HEK293T (cell line): ENCODE measurements at regions not wholly inside any gene's neighbourhood (a gene's known extent, or its start where the extent isn't known, plus 50 kb on each side); places are given as distances from the start of the nearest gene placed in this dataset.

Experiments
- CTCF ChIA-PET: fragments of 350-600 bp; formaldehyde crosslinking; extraction: SDS; loops from one replicate; lab custom pipeline; 2021; ENCODE audit warnings: antibody characterized with exemption, inconsistent platforms; lab: Yijun Ruan, JAX
- POLR2A ChIA-PET: fragments of 350-600 bp; formaldehyde crosslinking; extraction: SDS; loops from one replicate; lab custom pipeline; 2020; ENCODE audit warnings: antibody characterized with exemption, inconsistent platforms; lab: Yijun Ruan, JAX
- DNase-seq: peaks from one replicate; pipeline ENCODE4 v3.0.0; 2012; ENCODE audit warnings: mixed read lengths; ENCODE audit errors: extremely low spot score
- ARNT ChIP-seq: fragments of 450-650 bp; IDR thresholded peaks from 2 replicates; pipeline ENCODE4 v1.6.1; 2017; ENCODE audit warnings: mild to moderate bottlenecking
- BHLHE40 ChIP-seq: fragments of 450-650 bp; IDR thresholded peaks from 2 replicates; pipeline ENCODE4 v1.6.1; 2016; ENCODE audit warnings: mild to moderate bottlenecking, moderate library complexity, borderline replicate concordance
- CTBP1 ChIP-seq: fragments of 450-650 bp; IDR thresholded peaks from 2 replicates; pipeline ENCODE4 v1.6.1; 2016; ENCODE audit warnings: borderline replicate concordance
- ELF4 ChIP-seq: fragments of 450-650 bp; IDR thresholded peaks from 2 replicates; pipeline ENCODE4 v1.6.1; 2017; ENCODE audit warnings: antibody characterized with exemption
- FOXA1 ChIP-seq: fragments of 450-650 bp; IDR thresholded peaks from 2 replicates; pipeline ENCODE4 v1.6.1; 2016; ENCODE audit warnings: mild to moderate bottlenecking
- FOXK2 ChIP-seq: fragments of 450-650 bp; IDR thresholded peaks from 2 replicates; pipeline ENCODE4 v1.6.1; 2016; ENCODE audit warnings: mild to moderate bottlenecking
- FOXM1 ChIP-seq: fragments of 450-650 bp; IDR thresholded peaks from 2 replicates; pipeline ENCODE4 v1.6.1; 2017; ENCODE audit warnings: mild to moderate bottlenecking, borderline replicate concordance
- HDGF ChIP-seq: fragments of 450-650 bp; IDR thresholded peaks from 2 replicates; pipeline ENCODE4 v1.6.1; 2017; ENCODE audit warnings: antibody characterized with exemption, borderline replicate concordance
- L3MBTL2 ChIP-seq: fragments of 450-650 bp; conservative IDR thresholded peaks from 2 replicates; pipeline ENCODE4 v1.6.1; 2016; ENCODE audit warnings: mild to moderate bottlenecking
- LEF1 ChIP-seq: fragments of 450-650 bp; IDR thresholded peaks from 2 replicates; pipeline ENCODE4 v1.6.1; 2017; ENCODE audit warnings: mild to moderate bottlenecking, borderline replicate concordance
- NFRKB ChIP-seq: fragments of 450-650 bp; IDR thresholded peaks from 2 replicates; pipeline ENCODE4 v1.6.1; 2016; ENCODE audit warnings: mild to moderate bottlenecking, moderate library complexity
- SP1 ChIP-seq: fragments of 450-650 bp; IDR thresholded peaks from 2 replicates; pipeline ENCODE4 v1.6.1; 2017
- SUZ12 ChIP-seq: fragments of 450-650 bp; IDR thresholded peaks from 2 replicates; pipeline ENCODE4 v1.6.1; 2016; ENCODE audit warnings: mild to moderate bottlenecking
- TARDBP ChIP-seq: fragments of 450-650 bp; IDR thresholded peaks from 2 replicates; pipeline ENCODE4 v1.6.1; 2016
- ZNF384 ChIP-seq: fragments of 450-650 bp; IDR thresholded peaks from 2 replicates; pipeline ENCODE4 v1.6.1; 2016
- TF ChIP-seq, protein P1 (sequence below): fragments of 450-650 bp; IDR thresholded peaks from 2 replicates; pipeline ENCODE4 v1.6.1; 2016

DNA sequence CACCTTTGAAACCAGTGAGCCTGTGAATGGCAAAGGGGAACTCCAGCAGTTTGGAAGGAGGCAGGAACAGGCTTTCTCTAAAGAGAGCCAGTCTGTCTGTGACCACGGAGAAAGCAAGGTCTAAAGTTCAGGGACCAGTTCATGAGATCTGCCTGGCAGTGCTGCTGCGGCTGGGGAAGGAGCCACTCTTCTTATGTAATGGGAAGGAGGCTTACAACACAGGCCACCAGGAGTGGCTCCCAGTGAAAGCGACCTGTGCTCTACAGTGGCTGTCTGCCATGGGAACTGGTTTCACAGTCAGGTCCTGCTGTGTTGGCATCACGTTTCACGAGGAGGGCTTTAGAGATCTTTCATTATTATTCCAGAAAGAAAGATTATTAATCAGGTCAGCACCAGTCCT is 291.9 kb upstream of the PRDM1 start:
- CTCF ChIA-PET = no interaction called here
- POLR2A ChIA-PET = no interaction called here
- TF ChIP-seq TARDBP (no peak), ELF4 (no peak)
- DNase-seq = peak; percentile 26

DNA sequence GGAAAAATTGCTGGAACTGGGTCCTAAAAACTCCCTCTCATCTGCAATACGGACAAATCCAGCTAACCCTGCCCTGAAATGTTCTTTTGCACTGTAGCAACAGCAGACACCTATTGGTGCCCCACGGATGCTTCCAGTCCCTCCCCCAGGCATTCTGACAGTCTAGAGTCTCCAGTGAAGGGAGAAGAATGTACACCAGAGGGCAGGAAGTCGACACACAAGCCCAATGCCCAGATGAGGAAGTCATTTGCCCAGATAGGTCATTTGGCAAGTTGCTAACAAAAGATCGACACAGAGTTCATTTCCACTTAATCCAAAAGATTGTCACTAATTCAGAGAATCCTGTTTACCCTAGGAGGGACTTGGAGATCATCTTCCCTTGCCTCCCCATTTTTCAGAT is 293.0 kb upstream of the PRDM1 start:
- POLR2A ChIA-PET = no interaction called here
- CTCF ChIA-PET = no interaction called here
- no peak for TF ChIP-seq ZNF384
- TF ChIP-seq BHLHE40 = no peak
- no peak for TF ChIP-seq SP1
- TF ChIP-seq FOXK2 = no peak
- TF ChIP-seq ELF4 = no peak
- no peak for TF ChIP-seq NFRKB
- TF ChIP-seq SUZ12 = no peak
- TF ChIP-seq, protein P1, sequence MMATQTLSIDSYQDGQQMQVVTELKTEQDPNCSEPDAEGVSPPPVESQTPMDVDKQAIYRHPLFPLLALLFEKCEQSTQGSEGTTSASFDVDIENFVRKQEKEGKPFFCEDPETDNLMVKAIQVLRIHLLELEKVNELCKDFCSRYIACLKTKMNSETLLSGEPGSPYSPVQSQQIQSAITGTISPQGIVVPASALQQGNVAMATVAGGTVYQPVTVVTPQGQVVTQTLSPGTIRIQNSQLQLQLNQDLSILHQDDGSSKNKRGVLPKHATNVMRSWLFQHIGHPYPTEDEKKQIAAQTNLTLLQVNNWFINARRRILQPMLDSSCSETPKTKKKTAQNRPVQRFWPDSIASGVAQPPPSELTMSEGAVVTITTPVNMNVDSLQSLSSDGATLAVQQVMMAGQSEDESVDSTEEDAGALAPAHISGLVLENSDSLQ = no peak
- no peak for TF ChIP-seq L3MBTL2
- TF ChIP-seq TARDBP = no peak
- no peak for TF ChIP-seq FOXM1
- no peak for DNase-seq

DNA sequence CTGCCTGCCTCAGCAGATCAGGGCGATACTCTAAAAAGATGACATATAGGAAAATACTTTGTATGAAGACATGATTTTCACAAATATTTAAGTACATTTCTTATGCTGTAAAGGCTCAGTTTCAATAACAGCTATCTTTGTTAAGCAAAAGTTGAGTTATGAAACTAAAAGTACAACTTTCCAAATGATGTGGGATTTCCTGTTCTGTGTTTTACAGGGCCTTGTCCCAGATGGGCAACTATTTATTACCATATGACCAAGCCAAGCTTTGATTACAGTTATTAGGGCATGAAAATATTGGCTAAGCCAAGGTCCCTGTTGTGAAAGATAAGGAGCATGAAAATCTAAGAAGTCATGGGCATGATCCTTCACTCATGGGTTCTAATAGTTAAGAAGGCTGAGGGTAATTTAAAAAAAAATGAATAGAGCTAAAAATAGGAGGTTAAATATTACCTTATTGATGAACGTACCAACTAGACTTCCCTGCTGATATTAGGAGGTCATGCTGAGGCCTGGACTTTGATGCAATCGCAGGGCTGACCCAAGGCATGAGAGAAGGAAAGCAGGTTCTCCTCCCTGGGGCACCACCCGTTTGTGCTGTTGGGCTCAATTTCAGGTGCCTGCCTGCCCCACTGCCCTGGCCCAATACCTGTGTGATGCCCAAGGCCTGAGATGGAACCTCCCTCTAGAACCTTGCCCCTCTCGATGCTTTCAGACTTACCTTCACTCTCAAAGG is 294.4 kb upstream of the PRDM1 start:
- POLR2A ChIA-PET = no interaction called here
- no peak for DNase-seq
- TF ChIP-seq BHLHE40 = no peak
- TF ChIP-seq NFRKB = no peak
- no peak for TF ChIP-seq FOXM1
- TF ChIP-seq LEF1 = no peak
- TF ChIP-seq HDGF = no peak
- no peak for TF ChIP-seq FOXA1
- TF ChIP-seq ZNF384 = no peak
- no peak for TF ChIP-seq CTBP1
- no peak for TF ChIP-seq SUZ12
- TF ChIP-seq ELF4 = no peak
- TF ChIP-seq FOXK2 = no peak
- no peak for TF ChIP-seq SP1
- CTCF ChIA-PET = no interaction called here

DNA sequence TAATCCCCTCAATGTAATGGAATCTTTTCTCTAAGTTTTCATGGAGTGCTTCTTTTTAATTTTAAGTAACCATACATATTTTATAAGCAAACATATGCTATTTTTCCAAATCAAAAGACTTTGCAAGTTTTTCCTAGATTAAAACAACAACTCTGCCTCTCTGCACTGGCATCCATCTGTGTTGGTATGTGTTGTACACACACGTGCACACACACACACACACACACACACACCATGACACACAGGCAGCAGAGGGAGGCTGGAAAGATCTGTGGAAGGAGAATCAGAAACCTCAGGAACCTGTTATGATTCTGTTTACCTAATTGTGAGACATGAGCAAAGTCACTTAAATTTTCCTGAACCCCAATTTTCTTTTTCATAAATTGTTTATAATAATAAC is 295.0 kb upstream of the PRDM1 start:
- CTCF ChIA-PET = no interaction called here
- DNase-seq = no peak
- no peak for TF ChIP-seq L3MBTL2
- POLR2A ChIA-PET = no interaction called here

DNA sequence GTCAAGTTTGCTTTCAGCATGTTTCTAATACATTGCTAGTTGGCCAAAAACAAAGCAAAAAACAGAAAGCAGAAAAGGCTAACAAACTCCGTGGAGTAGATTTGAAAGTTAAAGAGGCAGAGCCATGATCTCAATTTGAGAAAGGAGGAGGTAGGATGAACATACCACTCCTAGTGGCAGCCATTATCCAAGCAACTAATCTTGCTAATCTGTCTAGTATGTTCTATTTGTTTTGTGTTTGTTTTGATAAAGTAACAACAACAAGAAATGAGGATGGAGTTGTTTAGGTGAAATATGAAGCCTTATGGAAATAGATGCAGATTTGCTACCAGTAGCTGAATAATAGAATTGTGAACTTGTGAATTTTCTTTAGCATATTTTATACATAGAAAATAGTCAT is 295.5 kb upstream of the PRDM1 start:
- ChIA-PET CTCF (no interaction called here), POLR2A (no interaction called here)
- DNase-seq = no peak
- no peak for TF ChIP-seq NFRKB
- no peak for TF ChIP-seq HDGF
- TF ChIP-seq FOXA1 = no peak
- TF ChIP-seq TARDBP = no peak
- no peak for TF ChIP-seq ARNT
- TF ChIP-seq BHLHE40 = no peak
- TF ChIP-seq ZNF384 = no peak
- TF ChIP-seq FOXK2 = no peak
- TF ChIP-seq ELF4 = no peak
- TF ChIP-seq, protein P1 = no peak
- TF ChIP-seq FOXM1 = no peak
- no peak for TF ChIP-seq LEF1

DNA sequence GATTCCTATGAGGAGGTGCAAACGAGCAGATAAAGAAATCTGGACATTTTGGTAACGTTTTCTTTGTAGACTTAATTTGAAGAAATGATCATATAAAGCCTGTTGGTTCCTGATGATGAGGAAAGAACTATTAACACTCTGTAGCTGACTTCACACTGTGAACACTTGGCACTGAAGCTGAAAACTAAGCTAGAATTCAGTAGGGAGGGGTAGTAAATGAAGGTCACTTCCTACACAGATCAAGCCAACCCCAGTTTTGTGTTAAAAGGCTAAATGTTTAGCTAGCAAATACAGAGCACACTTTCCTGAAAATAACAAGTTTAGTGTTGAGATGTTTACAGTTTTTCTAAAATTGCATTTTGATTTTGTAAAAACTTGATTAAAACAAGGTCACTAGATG is 296.2 kb upstream of the PRDM1 start:
- DNase-seq = no peak
- TF ChIP-seq ELF4 (no peak), FOXK2 (no peak), SP1 (no peak), TARDBP (no peak), NFRKB (no peak), ARNT (no peak), CTBP1 (no peak)
- TF ChIP-seq, protein P1 = no peak
- POLR2A ChIA-PET = no interaction called here
- CTCF ChIA-PET = no interaction called here

DNA sequence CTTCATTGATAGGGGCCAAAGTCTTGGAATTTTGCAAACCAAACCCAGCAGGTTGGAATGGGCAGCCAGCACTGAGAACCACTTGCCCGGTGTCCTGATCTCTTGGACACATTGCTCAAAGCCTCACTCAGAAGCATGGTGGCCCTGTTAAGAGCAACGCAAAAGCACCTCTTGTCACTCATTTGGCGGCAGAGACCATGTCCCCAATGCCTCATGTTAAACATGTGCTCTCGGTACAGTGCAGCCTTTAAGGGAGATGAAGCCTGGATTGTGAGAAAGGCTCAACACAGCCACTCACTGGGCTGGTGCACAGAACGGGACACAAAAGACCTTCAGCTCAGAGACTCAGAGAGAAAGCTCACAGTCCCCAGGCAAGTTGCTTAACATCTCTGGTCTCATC is 298.4 kb upstream of the PRDM1 start:
- no peak for DNase-seq
- CTCF ChIA-PET = no interaction called here
- POLR2A ChIA-PET = no interaction called here
- TF ChIP-seq ELF4 (no peak), ZNF384 (no peak), FOXK2 (no peak), BHLHE40 (no peak), CTBP1 (no peak), TARDBP (no peak), LEF1 (no peak)
